Right lobe of liver (tissue), 4 donors: ENCODE measurements at regions not wholly inside any gene's neighbourhood (a gene's known extent, or its start where the extent isn't known, plus 50 kb on each side); places are given as distances from the start of the nearest gene placed in this dataset.

Experiments
- POLR2A ChIP-seq: fragments of 450-650 bp; IDR thresholded peaks from one replicate; pipeline ENCODE4 v1.6.1; 2017; ENCODE audit warnings: antibody characterized with exemption, mild to moderate bottlenecking
- TF ChIP-seq, protein P1 (sequence below), 4 donors: fragments of 200-600 bp in 3 of 4; fragments of 450-650 bp in 1 of 4; IDR thresholded peaks; one replicate each; pipeline versions ENCODE4 v1.5.1 to v1.8.0; 2016 to 2022; ENCODE audit warnings: antibody characterized with exemption in 4 of 4, mild to moderate bottlenecking in 2 of 4
- donor health status: DM: no; HTN: no; CAD: no.
- donor health status: DM: no; HTN: no; CAD: no.
- donor health status: DM: no; HTN: yes; CAD: no.

- TF ChIP-seq, protein P1, sequence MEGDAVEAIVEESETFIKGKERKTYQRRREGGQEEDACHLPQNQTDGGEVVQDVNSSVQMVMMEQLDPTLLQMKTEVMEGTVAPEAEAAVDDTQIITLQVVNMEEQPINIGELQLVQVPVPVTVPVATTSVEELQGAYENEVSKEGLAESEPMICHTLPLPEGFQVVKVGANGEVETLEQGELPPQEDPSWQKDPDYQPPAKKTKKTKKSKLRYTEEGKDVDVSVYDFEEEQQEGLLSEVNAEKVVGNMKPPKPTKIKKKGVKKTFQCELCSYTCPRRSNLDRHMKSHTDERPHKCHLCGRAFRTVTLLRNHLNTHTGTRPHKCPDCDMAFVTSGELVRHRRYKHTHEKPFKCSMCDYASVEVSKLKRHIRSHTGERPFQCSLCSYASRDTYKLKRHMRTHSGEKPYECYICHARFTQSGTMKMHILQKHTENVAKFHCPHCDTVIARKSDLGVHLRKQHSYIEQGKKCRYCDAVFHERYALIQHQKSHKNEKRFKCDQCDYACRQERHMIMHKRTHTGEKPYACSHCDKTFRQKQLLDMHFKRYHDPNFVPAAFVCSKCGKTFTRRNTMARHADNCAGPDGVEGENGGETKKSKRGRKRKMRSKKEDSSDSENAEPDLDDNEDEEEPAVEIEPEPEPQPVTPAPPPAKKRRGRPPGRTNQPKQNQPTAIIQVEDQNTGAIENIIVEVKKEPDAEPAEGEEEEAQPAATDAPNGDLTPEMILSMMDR (IDR thresholded peaks at IDR 0.05): no peak
- no peak for TF ChIP-seq POLR2A
These were observed 88.3 kb upstream of the ACP3 start for GRCh38 chr3:132228923-132229322.
